IMR-90 (cell line): ENCODE measurements at regions not wholly inside any gene's neighbourhood (a gene's known extent, or its start where the extent isn't known, plus 50 kb on each side); places are given as distances from the start of the nearest gene placed in this dataset.

Source experiments
- ATAC-seq: fragments of 200-7000 bp; cut with Tn5 transposase; 2 replicates; pipeline ENCODE4 v1.9.1; 2020; ENCODE audit warnings: low read depth, mild to moderate bottlenecking, moderate library complexity
- BruUV-seq: library from RNA; stranded (reverse); fragments of 400-500 nt; replicated peaks from 2 replicates; lab custom pipeline; 2021; lab: Mats Ljungman, UMichigan
- CTCF ChIA-PET: fragments of 300-600 bp; formaldehyde crosslinking; extraction: SDS; loops from one replicate; lab custom pipeline; 2021; ENCODE audit warnings: antibody characterized with exemption; lab: Yijun Ruan, JAX
- POLR2A ChIA-PET: fragments of 300-600 bp; sonication (Branson Sonifier 250); formaldehyde crosslinking; loops from one replicate; lab custom pipeline; 2022; ENCODE audit warnings: antibody characterized with exemption; ENCODE audit not compliant: unreplicated experiment; lab: Charles Lee
- DNase-seq: peaks from one replicate; pipeline ENCODE4 v3.0.0; 2013
- H2AFZ ChIP-seq: replicated peaks from 2 replicates; pipeline ENCODE3; 2013; ENCODE audit warnings: low read length, mild to moderate bottlenecking; ENCODE audit not compliant: poor library complexity
- H2AK5ac ChIP-seq: 2 replicates; pipeline ENCODE4 v1.6.1; 2013; ENCODE audit warnings: low read depth, low read length, inconsistent platforms
- H2AK9ac ChIP-seq: replicated peaks from 2 replicates; pipeline ENCODE3; 2013; ENCODE audit warnings: mild to moderate bottlenecking, low read depth, low read length, moderate library complexity; ENCODE audit not compliant: poor library complexity
- H2BK120ac ChIP-seq: 2 replicates; pipeline ENCODE4 v1.6.1; 2013; ENCODE audit warnings: low read depth, low read length, inconsistent platforms
- H2BK15ac ChIP-seq: 3 replicates; pipeline ENCODE4 v1.6.1; 2013; ENCODE audit warnings: low read depth, low read length, inconsistent platforms
- H2BK20ac ChIP-seq: 2 replicates; pipeline ENCODE4 v1.6.1; 2013; ENCODE audit warnings: low read depth, mild to moderate bottlenecking, inconsistent platforms, low read length, moderate library complexity
- H2BK5ac ChIP-seq: 2 replicates; pipeline ENCODE4 v1.6.1; 2013; ENCODE audit warnings: mild to moderate bottlenecking, low read depth, low read length, inconsistent platforms; ENCODE audit not compliant: poor library complexity, severe bottlenecking
- H3K14ac ChIP-seq: replicated peaks from 2 replicates; pipeline ENCODE4 v1.6.1; 2013; ENCODE audit warnings: low read depth, low read length, inconsistent platforms
- H3K18ac ChIP-seq: 2 replicates; pipeline ENCODE4 v1.6.1; 2013; ENCODE audit warnings: low read depth, low read length, control low read depth
- H3K23ac ChIP-seq: 2 replicates; pipeline ENCODE4 v1.6.1; 2013; ENCODE audit warnings: low read depth, low read length, inconsistent platforms
- H3K27ac ChIP-seq: 2 replicates; pipeline ENCODE4 v1.5.1; 2013; ENCODE audit warnings: mild to moderate bottlenecking, control low read depth, low read length; ENCODE audit not compliant: insufficient read depth
- H3K27me3 ChIP-seq: 2 replicates; pipeline ENCODE4 v1.6.1; 2013; ENCODE audit warnings: low read length; ENCODE audit not compliant: control insufficient read depth, insufficient read depth
- H3K36me3 ChIP-seq: 2 replicates; pipeline ENCODE4 v1.6.1; 2013; ENCODE audit warnings: low read length, mixed read lengths; ENCODE audit not compliant: control insufficient read depth, insufficient read depth
- H3K4ac ChIP-seq: 2 replicates; pipeline ENCODE4 v1.6.1; 2013; ENCODE audit warnings: low read depth, low read length, inconsistent platforms
- H3K4me1 ChIP-seq: 2 replicates; pipeline ENCODE4 v1.6.1; 2013; ENCODE audit warnings: low read length, mixed read lengths; ENCODE audit not compliant: control insufficient read depth, insufficient read depth
- H3K4me2 ChIP-seq: 2 replicates; pipeline ENCODE4 v1.6.1; 2013; ENCODE audit warnings: low read depth, mild to moderate bottlenecking, control low read depth, low read length, moderate library complexity
- H3K4me3 ChIP-seq: 2 replicates; pipeline ENCODE4 v1.5.1; 2013; ENCODE audit warnings: low read depth, mild to moderate bottlenecking, control low read depth, low read length, moderate library complexity; ENCODE audit not compliant: insufficient read depth
- H3K56ac ChIP-seq: 2 replicates; pipeline ENCODE4 v1.6.1; 2013; ENCODE audit warnings: low read length, inconsistent platforms; ENCODE audit not compliant: insufficient read depth; ENCODE audit errors: extremely low read depth
- H3K79me1 ChIP-seq, 2 experiments: 2 replicates each; pipeline ENCODE4 v1.6.1; 2013; ENCODE audit warnings: low read length in 2 of 2, inconsistent platforms in 1 of 2, low read depth in 1 of 2
- H3K9ac ChIP-seq: 2 replicates; pipeline ENCODE4 v1.6.1; 2013; ENCODE audit warnings: low read depth, low read length, control low read depth
- H3K9me1 ChIP-seq: 2 replicates; pipeline ENCODE4 v1.6.1; 2013; ENCODE audit warnings: low read length, inconsistent platforms; ENCODE audit not compliant: insufficient read depth
- H3K9me3 ChIP-seq: 2 replicates; pipeline ENCODE4 v1.6.1; 2013; ENCODE audit warnings: low read length; ENCODE audit not compliant: control insufficient read depth, insufficient read depth
- H4K20me1 ChIP-seq: 2 replicates; pipeline ENCODE4 v1.6.1; 2013; ENCODE audit warnings: low read length, inconsistent platforms; ENCODE audit not compliant: insufficient read depth
- H4K5ac ChIP-seq: 2 replicates; pipeline ENCODE4 v1.6.1; 2013; ENCODE audit warnings: mild to moderate bottlenecking, low read depth, low read length, control low read depth
- H4K8ac ChIP-seq, 2 experiments: 2 replicates each; pipeline ENCODE4 v1.6.1; 2013; ENCODE audit warnings: low read depth in 2 of 2, low read length in 2 of 2, control low read depth in 1 of 2, inconsistent platforms in 1 of 2
- H4K91ac ChIP-seq: 2 replicates; pipeline ENCODE4 v1.6.1; 2013; ENCODE audit warnings: low read depth, low read length, inconsistent platforms; ENCODE audit not compliant: insufficient read depth
- CHD1 ChIP-seq: IDR thresholded peaks from 2 replicates; pipeline ENCODE4 v1.6.1; 2012; ENCODE audit warnings: low read depth, low read length, improper control_type of control experiment
- CTCF ChIP-seq: conservative IDR thresholded peaks from 2 replicates; pipeline ENCODE4 v1.5.1; 2012; ENCODE audit warnings: mild to moderate bottlenecking, low read depth, low read length, improper control_type of control experiment
- FOS ChIP-seq: fragments of 150-350 bp; IDR thresholded peaks from 2 replicates; pipeline ENCODE4 v1.6.1; 2016; ENCODE audit warnings: low read depth, low read length
- MAZ ChIP-seq: IDR thresholded peaks from 2 replicates; pipeline ENCODE4 v1.6.1; 2012; ENCODE audit warnings: low read depth, mild to moderate bottlenecking, low read length, improper control_type of control experiment, moderate library complexity, borderline replicate concordance
- NFE2L2 ChIP-seq: fragments of 150-350 bp; IDR thresholded peaks from 2 replicates; pipeline ENCODE4 v1.6.1; 2016; ENCODE audit warnings: low read depth, mild to moderate bottlenecking, low read length
- RCOR1 ChIP-seq: IDR thresholded peaks from 2 replicates; pipeline ENCODE4 v1.6.1; 2012; ENCODE audit warnings: mild to moderate bottlenecking, low read length, improper control_type of control experiment; ENCODE audit not compliant: insufficient replicate concordance
- RFX5 ChIP-seq: IDR thresholded peaks from 2 replicates; pipeline ENCODE4 v1.8.0; 2012; ENCODE audit warnings: low read depth, mild to moderate bottlenecking, low read length, moderate library complexity
- WGBS, 2 experiments: methylation state at CpG; one replicate each; pipeline versions ENCODE4 v1.1.5 to v1.1.7; 2013; ENCODE audit warnings: missing lambda C conversion rate in 2 of 2; ENCODE audit not compliant: insufficient read length in 1 of 2; ENCODE audit errors: extremely low coverage in 2 of 2; 5-methylcytosine and 5-hydroxymethylcytosine counted together
- dilution Hi-C: fragments of 300-500 bp; cut with HindIII; formaldehyde crosslinking; loops from one replicate; pipeline ENCODE4 v1.14.3; 2018; ENCODE audit warnings: low sequenced_read_pairs; ENCODE audit not compliant: unreplicated experiment
- in situ Hi-C: fragments of 300-500 bp; cut with MboI; formaldehyde crosslinking; loops from 3 replicates; pipeline ENCODE4 v1.14.3; 2019; ENCODE audit warnings: low sequenced_read_pairs, inconsistent platforms, mixed read lengths
- intact Hi-C: fragments of 100-400 bp; cut with micrococcal nuclease; formaldehyde crosslinking; loops from 2 replicates; pipeline ENCODE4 v1.10.0; 2022

- Histone ChIP-seq H2BK120ac (no peak overlapping the region), H4K8ac (no peak overlapping the region), H4K20me1 (no peaks in the 10 kb centered on the region), H3K27me3 (peaks cover 34% of the 10 kb centered on the region), H3K56ac (no peak overlapping the region), H3K18ac (no peak overlapping the region), H2BK20ac (no peak overlapping the region), H2BK5ac (no peak overlapping the region), H2AK9ac (no peak overlapping the region), H3K27ac (no peak overlapping the region), H3K79me1 (no peaks in the 10 kb centered on the region), H2AFZ (no peak overlapping the region), H3K23ac (no peak overlapping the region), H3K36me3 (no peaks in the 10 kb centered on the region), H3K9me3 (no peaks in the 10 kb centered on the region), H3K9ac (no peak overlapping the region), H2AK5ac (no peak overlapping the region), H4K5ac (no peak overlapping the region), H3K4me2 (no peak overlapping the region), H3K4me3 (no peak overlapping the region), H3K9me1 (0 out of 2 replicates have a peak, but pooled peaks cover 2% of the 10 kb centered on the region), H2BK15ac (no peak overlapping the region), H3K4me1 (no peaks in the 10 kb centered on the region), H3K4ac (no peak overlapping the region), H4K91ac (no peak overlapping the region), H3K14ac (no peak overlapping the region)
- in situ Hi-C loops, result no loop called here
- no peak for TF ChIP-seq RFX5
- TF ChIP-seq FOS, result no peak
- TF ChIP-seq CHD1, result no peak
- no peak for TF ChIP-seq CTCF
- TF ChIP-seq RCOR1, result no peak
- no peak for TF ChIP-seq MAZ
- no peak for TF ChIP-seq NFE2L2
- dilution Hi-C loops, result no loop called here
- intact Hi-C loops, result no loop called here
- no TSS peak for BruUV-seq
- ChIA-PET POLR2A (no interaction called here), CTCF (interaction anchor here (1.9 kb wide), 1 partner anchor 9 kb away, joined by 7 read pairs; no protein-coding TSS in a partner anchor)
- ATAC-seq (no peak), DNase-seq (no peak)
- no CpG with 5 or more reads among the region's 4 CpGs for WGBS, 2 experiments
Measured at GRCh38 chr2:100675855-100676254, 113.1 kb downstream of the PDCL3 start.
